Smooth muscle cell (in vitro differentiated cells): ENCODE measurements at regions not wholly inside any gene's neighbourhood (a gene's known extent, or its start where the extent isn't known, plus 50 kb on each side); places are given as distances from the start of the nearest gene placed in this dataset.

Source experiments
- DNase-seq: peaks from one replicate; lab custom pipeline; 2025; ENCODE audit not compliant: unreplicated experiment; lab: John Stamatoyannopoulos, UW
- H2AFZ ChIP-seq: fragments of 200-600 bp; sonication (generic); 2 replicates; pipeline ENCODE4 v1.6.0; 2016; ENCODE audit warnings: antibody characterized with exemption, low read depth, mild to moderate bottlenecking
- H3F3A ChIP-seq: fragments of 200-600 bp; sonication (generic); 2 replicates; pipeline ENCODE4 v1.6.0; 2017; ENCODE audit warnings: antibody characterized with exemption, low read depth
- H3K27ac ChIP-seq: fragments of 200-600 bp; sonication (generic); 2 replicates; pipeline ENCODE4 v1.5.1; 2016; ENCODE audit warnings: low read depth, mild to moderate bottlenecking
- H3K27me3 ChIP-seq: fragments of 200-600 bp; sonication (generic); 2 replicates; pipeline ENCODE4 v1.6.1; 2016; ENCODE audit warnings: low read depth, mild to moderate bottlenecking
- H3K36me3 ChIP-seq: fragments of 200-600 bp; sonication (generic); 2 replicates; pipeline ENCODE4 v1.5.1; 2016; ENCODE audit warnings: low read depth
- H3K4me1 ChIP-seq: fragments of 200-600 bp; sonication (generic); 2 replicates; pipeline ENCODE4 v1.5.1; 2016; ENCODE audit warnings: low read depth
- H3K4me2 ChIP-seq: fragments of 200-600 bp; sonication (generic); 2 replicates; pipeline ENCODE4 v1.6.0; 2016; ENCODE audit warnings: mild to moderate bottlenecking
- H3K4me3 ChIP-seq: fragments of 200-600 bp; sonication (generic); 2 replicates; pipeline ENCODE4 v1.5.1; 2016; ENCODE audit warnings: mild to moderate bottlenecking
- H3K79me2 ChIP-seq: fragments of 200-600 bp; sonication (generic); 2 replicates; pipeline ENCODE4 v1.6.0; 2016; ENCODE audit warnings: low read depth, mild to moderate bottlenecking
- H3K9ac ChIP-seq: fragments of 200-600 bp; sonication (generic); 2 replicates; pipeline ENCODE4 v1.6.0; 2016; ENCODE audit warnings: low read depth
- H3K9me3 ChIP-seq: fragments of 200-600 bp; sonication (generic); replicated peaks from 2 replicates; pipeline ENCODE4 v1.5.1; 2016; ENCODE audit warnings: low read depth
- H4K20me1 ChIP-seq: fragments of 200-600 bp; sonication (generic); 2 replicates; pipeline ENCODE4 v1.6.0; 2016; ENCODE audit warnings: low read depth
- WGBS: methylation state at CpG from one replicate; pipeline ENCODE4 v1.1.7; 2016; ENCODE audit warnings: low lambda C conversion rate; 5-methylcytosine and 5-hydroxymethylcytosine counted together
- TF ChIP-seq, protein P1 (sequence below): fragments of 200-600 bp; sonication (generic); IDR thresholded peaks from 2 replicates; pipeline ENCODE4 v1.5.1; 2017; ENCODE audit warnings: borderline replicate concordance, mild to moderate bottlenecking, antibody characterized with exemption; ENCODE audit not compliant: insufficient read depth, poor library complexity, severe bottlenecking

DNA sequence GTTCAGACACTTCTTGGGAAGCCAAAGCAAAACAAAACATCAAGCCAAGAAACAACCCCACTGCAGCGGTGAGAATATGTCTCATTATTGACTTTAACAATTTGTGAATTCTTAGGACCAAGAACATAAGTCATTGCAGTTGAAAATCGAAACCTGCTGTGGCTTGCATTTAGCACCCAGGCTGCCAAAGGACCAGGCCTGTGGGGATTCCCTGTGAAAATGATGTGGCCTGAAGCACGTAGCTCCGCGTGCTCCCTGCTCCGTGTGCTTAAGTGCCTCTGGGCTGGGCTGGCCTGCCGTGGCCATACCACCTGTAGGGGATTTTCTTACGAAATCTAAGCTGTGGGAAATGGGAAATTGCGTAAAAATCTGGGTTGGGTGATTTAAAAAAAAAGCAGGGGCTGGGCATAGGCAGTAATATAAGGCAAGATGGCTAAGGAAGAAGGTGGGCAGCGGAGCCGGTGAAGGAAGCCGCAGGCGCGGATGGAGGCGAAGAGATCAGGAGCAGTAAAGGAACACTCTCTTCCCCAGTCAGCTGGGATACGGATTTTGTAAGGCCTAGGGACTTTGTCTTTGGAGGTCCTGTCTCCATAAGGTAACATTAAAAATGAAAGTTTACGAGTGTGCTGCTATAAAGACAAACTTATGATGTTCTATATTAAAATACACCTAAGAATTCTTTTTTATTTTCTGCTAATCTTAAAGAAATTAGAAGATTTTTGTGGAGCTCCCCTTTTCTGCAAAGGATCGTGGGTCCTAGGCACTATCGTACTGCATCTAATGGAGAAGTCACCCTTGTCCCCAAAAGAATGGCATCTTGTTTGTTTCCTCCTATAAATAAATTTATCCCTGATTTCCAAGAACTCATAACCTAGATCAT lies 189.6 kb upstream of the SEMA6A start:
- Histone ChIP-seq H3K36me3 (no peaks in the 10 kb centered on the region), H3K4me2 (no peak overlapping the region), H3K4me3 (no peak overlapping the region), H3K9me3 (no peaks in the 10 kb centered on the region), H4K20me1 (no peaks in the 10 kb centered on the region), H3K27ac (no peak overlapping the region), H2AFZ (no peak overlapping the region), H3K79me2 (no peaks in the 10 kb centered on the region), H3F3A (peaks cover 6% of the 10 kb centered on the region), H3K9ac (no peak overlapping the region), H3K4me1 (peaks cover 31% of the 10 kb centered on the region), H3K27me3 (no peaks in the 10 kb centered on the region)
- DNase-seq: no peak
- 87% methylated on average over 19 of the region's 19 CpGs for WGBS
- TF ChIP-seq, protein P1, sequence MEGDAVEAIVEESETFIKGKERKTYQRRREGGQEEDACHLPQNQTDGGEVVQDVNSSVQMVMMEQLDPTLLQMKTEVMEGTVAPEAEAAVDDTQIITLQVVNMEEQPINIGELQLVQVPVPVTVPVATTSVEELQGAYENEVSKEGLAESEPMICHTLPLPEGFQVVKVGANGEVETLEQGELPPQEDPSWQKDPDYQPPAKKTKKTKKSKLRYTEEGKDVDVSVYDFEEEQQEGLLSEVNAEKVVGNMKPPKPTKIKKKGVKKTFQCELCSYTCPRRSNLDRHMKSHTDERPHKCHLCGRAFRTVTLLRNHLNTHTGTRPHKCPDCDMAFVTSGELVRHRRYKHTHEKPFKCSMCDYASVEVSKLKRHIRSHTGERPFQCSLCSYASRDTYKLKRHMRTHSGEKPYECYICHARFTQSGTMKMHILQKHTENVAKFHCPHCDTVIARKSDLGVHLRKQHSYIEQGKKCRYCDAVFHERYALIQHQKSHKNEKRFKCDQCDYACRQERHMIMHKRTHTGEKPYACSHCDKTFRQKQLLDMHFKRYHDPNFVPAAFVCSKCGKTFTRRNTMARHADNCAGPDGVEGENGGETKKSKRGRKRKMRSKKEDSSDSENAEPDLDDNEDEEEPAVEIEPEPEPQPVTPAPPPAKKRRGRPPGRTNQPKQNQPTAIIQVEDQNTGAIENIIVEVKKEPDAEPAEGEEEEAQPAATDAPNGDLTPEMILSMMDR: no peak

DNA sequence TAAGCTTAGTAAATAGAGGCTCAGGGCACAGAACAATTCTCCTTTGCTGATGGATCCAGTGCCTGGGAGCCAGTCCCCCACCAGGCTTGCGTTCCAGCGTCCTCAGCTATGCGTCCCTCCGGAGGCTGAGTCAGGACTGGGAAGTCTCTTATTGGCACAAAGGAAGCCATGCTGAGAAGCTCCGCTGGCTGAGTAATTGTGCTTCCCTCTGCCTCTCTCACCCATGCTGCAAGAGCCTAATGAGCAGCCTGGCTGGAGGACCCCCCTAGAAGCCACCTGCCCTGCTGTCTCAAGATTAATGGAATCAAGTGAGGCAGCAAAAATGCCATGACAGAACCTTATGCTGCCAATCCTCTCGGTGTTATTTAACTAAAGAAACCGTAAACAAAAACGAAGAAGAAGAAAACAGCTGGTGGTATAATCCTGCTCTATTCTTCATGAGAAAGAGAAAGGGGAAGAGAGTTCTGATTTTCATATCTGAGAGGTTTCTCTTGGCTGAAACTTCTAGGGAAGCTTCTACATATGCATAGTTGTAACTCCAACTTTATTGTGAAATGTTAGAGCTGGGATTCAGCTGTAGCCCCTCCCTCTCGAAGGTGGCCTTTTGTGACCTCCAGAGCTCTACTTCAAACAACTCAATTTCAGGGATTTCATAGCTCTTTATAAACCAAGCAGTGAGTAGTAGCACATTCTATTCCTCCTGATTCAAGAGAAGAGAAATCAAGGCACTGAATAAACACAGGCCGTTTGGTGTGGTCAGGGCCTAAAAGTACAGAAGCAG lies 185.4 kb upstream of the SEMA6A start:
- H3K79me2 ChIP-seq: no peaks in the 10 kb centered on the region

DNA sequence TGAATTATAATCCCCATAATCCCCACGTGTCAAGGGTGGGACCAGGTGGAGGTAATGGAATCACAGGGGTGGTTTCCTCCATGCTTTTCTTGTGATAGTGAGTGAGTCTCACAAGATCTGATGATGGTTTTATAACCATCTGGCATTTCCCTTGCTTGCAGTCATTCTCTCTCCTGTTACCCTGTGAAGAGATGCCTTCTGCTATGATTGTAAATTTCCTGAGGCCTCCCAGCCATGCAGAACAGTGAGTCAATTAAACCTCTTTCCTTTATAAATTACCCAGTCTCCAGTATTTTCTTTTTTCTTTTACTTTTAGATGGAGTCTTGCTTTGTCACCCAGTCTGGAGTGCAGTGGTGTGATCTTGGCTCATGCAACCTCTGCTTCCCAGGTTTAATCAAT lies 182.7 kb upstream of the SEMA6A start:
- Histone ChIP-seq H3K79me2 (no peaks in the 10 kb centered on the region), H3K9me3 (no peaks in the 10 kb centered on the region), H4K20me1 (no peaks in the 10 kb centered on the region), H2AFZ (no peak overlapping the region), H3K4me2 (no peak overlapping the region), H3K4me3 (no peak overlapping the region), H3K9ac (no peak overlapping the region), H3K27me3 (peaks cover 4% of the 10 kb centered on the region), H3K27ac (no peak overlapping the region), H3K36me3 (no peaks in the 10 kb centered on the region), H3K4me1 (peaks cover 27% of the 10 kb centered on the region), H3F3A (no peaks in the 10 kb centered on the region)
- TF ChIP-seq, protein P1: no peak
- DNase-seq: no peak
- 91% methylated on average over 1 of the region's 1 CpG for WGBS

More for the DNA sequence above, 185.4 kb upstream of the SEMA6A start:
- Histone ChIP-seq H3K9ac (no peak overlapping the region), H4K20me1 (no peaks in the 10 kb centered on the region), H3K27ac (no peak overlapping the region), H3F3A (no peaks in the 10 kb centered on the region), H3K4me1 (peaks cover 27% of the 10 kb centered on the region), H3K4me3 (no peak overlapping the region), H3K36me3 (no peaks in the 10 kb centered on the region), H3K27me3 (no peaks in the 10 kb centered on the region), H3K4me2 (no peak overlapping the region), H3K9me3 (no peaks in the 10 kb centered on the region), H2AFZ (no peak overlapping the region)
- 59% methylated on average over 10 of the region's 10 CpGs for WGBS
- no peak for DNase-seq
- TF ChIP-seq, protein P1: no peak
